RKO (cell line): ENCODE measurements at regions not wholly inside any gene's neighbourhood (a gene's known extent, or its start where the extent isn't known, plus 50 kb on each side); places are given as distances from the start of the nearest gene placed in this dataset.

Experiments used
- DNase-seq: peaks from one replicate; pipeline ENCODE4 v3.0.0-alpha.2; 2016; ENCODE audit warnings: low spot score

- no peak for DNase-seq
Measured at GRCh38 chr7:33853361-33854062, 51.8 kb upstream of the BMPER start.

GRCh38 chr7:33854178-33854577 is 51.2 kb upstream of the BMPER start:
- DNase-seq, result no peak

DNA sequence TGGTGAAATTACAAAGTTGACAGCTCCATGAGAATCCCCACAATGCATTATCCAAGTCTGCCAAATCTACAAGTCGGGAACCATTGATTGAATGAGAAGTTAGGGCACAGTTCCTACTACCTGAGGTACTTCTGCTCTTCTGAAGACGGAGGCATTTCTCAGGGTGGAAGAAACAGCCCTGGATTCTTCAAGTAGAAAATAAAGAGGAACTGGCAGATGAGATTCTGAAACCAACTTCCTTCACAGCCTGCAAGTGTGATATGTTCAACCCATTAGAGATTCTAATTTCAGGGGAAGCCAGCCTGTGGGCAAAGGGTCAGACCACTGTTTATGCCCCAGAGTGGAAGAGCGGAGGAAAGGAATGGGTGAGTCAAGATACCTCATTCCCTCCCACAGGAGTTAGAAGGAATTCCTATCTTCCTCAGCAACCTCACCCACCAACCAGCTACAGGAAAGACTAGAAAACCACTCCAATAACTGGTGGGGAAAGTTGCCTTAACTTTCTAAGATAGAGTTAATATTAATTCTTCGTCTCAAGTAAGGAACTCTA is 50.5 kb upstream of the BMPER start:
- no peak for DNase-seq
